Spleen (tissue), 7 donors: ENCODE measurements at regions not wholly inside any gene's neighbourhood (a gene's known extent, or its start where the extent isn't known, plus 50 kb on each side); places are given as distances from the start of the nearest gene placed in this dataset.

Experiments
- POLR2A ChIP-seq, 3 donors: fragments of 450-650 bp; IDR thresholded peaks; one replicate each; pipeline ENCODE4 v1.5.1; 2017; ENCODE audit warnings: antibody characterized with exemption in 3 of 3, mild to moderate bottlenecking in 1 of 3
- TF ChIP-seq, protein P1 (sequence below), 11 experiments: fragments of 200-600 bp in 7 of 11; fragments of 450-650 bp in 4 of 11; sonication (generic) in 4 of 11; IDR thresholded peaks in 8 of 11; conservative IDR thresholded peaks in 3 of 11; 1 replicate in 7 of 11; 2 replicates in 4 of 11; pipeline versions ENCODE4 v1.4.0 to v1.8.0; 2016 to 2021; ENCODE audit warnings: antibody characterized with exemption in 11 of 11, inconsistent platforms in 4 of 11, mild to moderate bottlenecking in 1 of 11
- donor health status: DM: no; HTN: no; CAD: no; lungs with moderate emphysema.
- donor health status: DM: no; HTN: no; CAD: no.
- donor health status: DM: no; HTN: no; CAD: no.

DNA sequence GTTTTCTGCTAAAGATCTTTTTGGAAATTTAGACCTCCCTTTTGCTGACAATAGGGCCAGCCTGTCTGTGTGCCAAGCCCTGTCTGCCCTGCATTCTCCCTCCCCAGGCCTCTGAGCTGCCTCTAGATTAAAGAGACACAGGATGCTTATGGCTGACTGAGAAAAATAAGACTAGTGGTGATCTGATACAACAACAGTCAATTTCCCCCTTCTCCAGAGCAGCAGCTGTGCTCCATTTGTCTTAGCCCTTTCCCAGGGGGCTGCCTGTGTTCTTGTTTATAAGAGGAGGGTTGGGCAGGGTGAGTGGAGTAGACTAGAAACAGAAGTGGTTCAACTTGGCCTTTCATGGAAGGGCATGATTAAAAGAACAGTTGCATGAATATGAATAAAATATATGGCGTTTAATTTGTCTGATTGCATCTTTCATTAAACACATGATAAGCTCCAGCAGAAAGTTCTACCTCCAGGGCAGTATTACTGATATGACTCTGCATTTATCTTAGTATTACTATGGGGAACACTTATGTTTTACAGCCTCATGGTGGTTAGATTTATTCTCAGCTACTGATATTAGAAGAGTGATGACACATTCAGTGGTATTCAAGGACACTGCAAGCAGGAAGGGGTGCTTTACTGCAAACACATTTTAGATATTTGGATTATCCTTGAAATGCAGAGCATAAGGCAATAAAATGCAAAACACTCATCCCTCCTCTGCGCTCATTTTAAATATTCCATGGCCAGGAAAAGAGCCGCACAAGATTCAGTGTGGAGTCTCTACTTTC is 150.2 kb upstream of the CLEC14A start:
- TF ChIP-seq, protein P1, sequence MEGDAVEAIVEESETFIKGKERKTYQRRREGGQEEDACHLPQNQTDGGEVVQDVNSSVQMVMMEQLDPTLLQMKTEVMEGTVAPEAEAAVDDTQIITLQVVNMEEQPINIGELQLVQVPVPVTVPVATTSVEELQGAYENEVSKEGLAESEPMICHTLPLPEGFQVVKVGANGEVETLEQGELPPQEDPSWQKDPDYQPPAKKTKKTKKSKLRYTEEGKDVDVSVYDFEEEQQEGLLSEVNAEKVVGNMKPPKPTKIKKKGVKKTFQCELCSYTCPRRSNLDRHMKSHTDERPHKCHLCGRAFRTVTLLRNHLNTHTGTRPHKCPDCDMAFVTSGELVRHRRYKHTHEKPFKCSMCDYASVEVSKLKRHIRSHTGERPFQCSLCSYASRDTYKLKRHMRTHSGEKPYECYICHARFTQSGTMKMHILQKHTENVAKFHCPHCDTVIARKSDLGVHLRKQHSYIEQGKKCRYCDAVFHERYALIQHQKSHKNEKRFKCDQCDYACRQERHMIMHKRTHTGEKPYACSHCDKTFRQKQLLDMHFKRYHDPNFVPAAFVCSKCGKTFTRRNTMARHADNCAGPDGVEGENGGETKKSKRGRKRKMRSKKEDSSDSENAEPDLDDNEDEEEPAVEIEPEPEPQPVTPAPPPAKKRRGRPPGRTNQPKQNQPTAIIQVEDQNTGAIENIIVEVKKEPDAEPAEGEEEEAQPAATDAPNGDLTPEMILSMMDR (IDR thresholded peaks at IDR 0.05 in 8 of 11, conservative IDR thresholded peaks at IDR 0.05 in 3 of 11), result no peak
- TF ChIP-seq POLR2A (IDR thresholded peaks at IDR 0.05), result no peak
